ENCODE measurements at regions not wholly inside any gene's neighbourhood (a gene's known extent, or its start where the extent isn't known, plus 50 kb on each side); places are given as distances from the start of the nearest gene placed in this dataset.

GRCh38 chr20:11447371-11448100 is 470.2 kb upstream of the BTBD3 start:
- ATAC-seq (no peak), DNase-seq (ENCODE audit: low spot score) (no peak)
- intact Hi-C loops (cut with DNase I) = no loop called here

DNA sequence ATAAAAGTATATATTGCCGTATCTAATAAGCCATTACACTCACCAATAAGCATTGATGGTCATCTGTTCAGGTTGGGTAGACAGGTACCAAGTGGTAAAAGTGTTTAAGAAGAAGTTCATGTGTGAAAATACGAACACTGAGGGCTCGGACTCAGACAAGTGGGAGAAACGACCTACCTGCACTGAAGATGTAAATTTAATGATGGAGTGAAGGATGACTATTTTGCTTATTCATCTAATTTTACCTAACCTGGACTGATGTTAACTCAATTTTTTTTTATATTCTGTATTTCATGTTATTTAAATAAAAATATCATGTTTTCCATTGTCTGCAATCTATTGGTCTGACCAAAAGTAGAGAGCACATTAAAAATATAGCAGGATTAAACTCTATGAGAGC is 469.1 kb upstream of the BTBD3 start:
- DNase-seq (ENCODE audit: low spot score) (no peak), ATAC-seq (no peak)
- intact Hi-C loops (cut with DNase I) = no loop called here

DNA sequence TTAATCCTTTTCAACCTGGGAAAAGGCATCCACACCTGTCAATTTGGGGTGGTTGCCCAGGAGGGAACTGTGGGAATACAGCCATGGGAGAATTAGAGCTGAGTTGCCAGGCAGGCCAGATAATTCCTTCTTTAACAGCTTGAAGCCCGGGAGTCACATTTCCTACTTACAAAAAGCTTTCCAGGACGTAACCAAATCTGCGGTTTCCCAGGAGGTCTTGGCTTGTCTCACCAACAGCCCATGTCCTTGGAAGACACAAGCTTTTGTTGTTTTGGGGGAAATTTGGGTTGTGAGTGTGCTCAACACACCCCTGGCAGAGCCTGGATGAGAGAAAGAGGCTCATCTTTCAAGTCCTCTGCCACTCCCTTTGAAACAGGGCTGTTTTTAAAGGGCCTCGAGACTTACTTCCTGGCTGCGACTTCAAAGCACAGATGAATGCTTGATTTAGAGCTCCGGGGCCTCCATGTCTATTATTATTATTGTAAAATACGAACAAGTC is 465.9 kb upstream of the BTBD3 start:
- intact Hi-C loops (cut with DNase I) = no loop called here
- ATAC-seq = peak; percentile 24
- no peak for DNase-seq (ENCODE audit: low spot score)

DNA sequence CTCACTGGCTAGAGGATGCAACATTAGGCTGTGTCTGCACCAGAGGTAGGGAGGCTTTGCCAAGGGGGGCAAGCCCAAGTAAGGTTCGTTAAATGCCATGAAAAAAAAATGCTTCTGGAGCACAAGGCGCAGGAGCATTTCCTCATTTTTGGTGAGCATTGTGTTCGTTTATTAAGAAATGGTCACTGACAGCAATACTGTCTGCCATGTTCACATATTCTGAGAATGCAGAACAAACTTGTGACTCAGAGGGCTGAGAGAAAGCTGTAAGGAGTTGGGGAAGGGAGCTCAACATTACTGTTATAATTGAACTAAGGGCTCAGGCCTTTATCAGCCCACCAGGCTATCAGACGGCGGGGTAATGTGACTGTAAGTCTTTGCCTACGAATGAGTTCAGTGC is 465.4 kb upstream of the BTBD3 start:
- no peak for DNase-seq (ENCODE audit: low spot score)
- ATAC-seq = peak; percentile 17
- intact Hi-C loops (cut with DNase I) = no loop called here

- no peak for DNase-seq (ENCODE audit: low spot score)
- no peak for ATAC-seq
- intact Hi-C loops (cut with DNase I) = no loop called here
These were observed 464.3 kb upstream of the BTBD3 start for GRCh38 chr20:11453430-11453829.

DNA sequence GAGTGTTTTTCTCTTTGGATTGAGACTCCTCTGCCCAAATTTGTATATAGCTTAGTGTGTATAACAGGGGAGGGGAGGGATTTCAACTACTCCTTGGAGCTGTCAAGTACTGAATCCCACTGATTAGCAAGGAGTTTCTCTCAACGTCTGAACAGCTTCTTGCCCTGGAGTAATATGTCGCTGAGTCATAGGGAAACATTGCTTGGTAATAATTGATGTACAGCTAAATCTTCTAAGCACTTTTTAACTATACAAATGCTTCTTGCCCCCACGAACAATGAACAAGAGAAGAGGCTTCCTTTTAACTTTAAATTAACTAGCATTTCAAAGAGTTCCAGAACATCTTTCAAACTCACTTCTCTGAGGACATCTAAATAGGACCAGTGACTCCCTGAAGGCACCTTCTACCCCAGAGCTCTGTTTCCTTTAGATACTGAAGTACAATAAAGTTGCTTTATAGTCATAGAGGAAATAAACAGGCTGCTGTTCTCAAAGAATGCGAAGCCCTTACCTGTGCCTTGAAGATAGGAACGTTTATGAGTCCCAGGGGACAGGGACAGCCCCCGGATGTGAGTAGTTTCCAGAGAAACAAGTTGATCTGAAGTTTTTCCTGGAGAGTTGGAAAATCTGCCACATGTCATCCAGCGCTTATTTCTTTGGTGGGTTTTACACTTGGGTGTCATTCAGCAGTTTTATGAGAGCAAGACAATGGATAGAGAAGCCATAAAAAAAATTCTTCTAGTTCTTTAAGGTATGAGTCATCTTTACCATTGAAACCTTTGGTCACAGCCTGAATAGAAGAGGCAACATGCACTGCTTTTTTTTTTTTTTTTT is 462.5 kb upstream of the BTBD3 start:
- ATAC-seq (no peak), DNase-seq (ENCODE audit: low spot score) (no peak)
- intact Hi-C loops (cut with DNase I) = no loop called here

DNA sequence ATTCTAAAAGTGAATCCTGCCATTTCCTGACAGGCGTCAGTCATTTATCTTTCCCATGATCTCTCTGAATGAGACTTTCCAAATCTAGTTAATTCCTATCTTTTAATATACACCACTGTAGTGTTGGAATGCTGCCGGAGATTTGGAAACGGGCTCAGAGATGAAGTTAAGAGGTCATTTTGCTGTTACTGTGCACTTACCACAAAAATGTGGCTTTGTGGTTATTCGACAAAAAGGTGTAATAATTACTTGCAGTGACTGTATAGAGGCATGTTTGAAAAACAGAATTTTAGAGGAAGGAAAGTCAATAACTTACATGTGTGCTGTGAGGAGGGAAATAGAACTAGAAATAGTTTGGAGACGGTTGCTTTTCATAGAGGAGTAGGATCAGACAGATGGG is 460.2 kb upstream of the BTBD3 start:
- intact Hi-C loops (cut with DNase I) = no loop called here
- ATAC-seq (no peak), DNase-seq (ENCODE audit: low spot score) (no peak)

- intact Hi-C loops (cut with DNase I) = no loop called here
- no peak for ATAC-seq
These were observed 458.4 kb upstream of the BTBD3 start for GRCh38 chr20:11459090-11459890.

GRCh38 chr20:11467436-11467835 is 450.3 kb upstream of the BTBD3 start:
- ATAC-seq (no peak), DNase-seq (ENCODE audit: low spot score) (no peak)
- intact Hi-C loops (cut with DNase I) = no loop called here

More at GRCh38 chr20:11459090-11459890, 458.4 kb upstream of the BTBD3 start:
- DNase-seq (ENCODE audit: low spot score) = no peak

GRCh38 chr20:11468880-11469279 is 448.8 kb upstream of the BTBD3 start:
- intact Hi-C loops (cut with DNase I) = no loop called here
- DNase-seq (ENCODE audit: low spot score) = no peak
- ATAC-seq = no peak

DNA sequence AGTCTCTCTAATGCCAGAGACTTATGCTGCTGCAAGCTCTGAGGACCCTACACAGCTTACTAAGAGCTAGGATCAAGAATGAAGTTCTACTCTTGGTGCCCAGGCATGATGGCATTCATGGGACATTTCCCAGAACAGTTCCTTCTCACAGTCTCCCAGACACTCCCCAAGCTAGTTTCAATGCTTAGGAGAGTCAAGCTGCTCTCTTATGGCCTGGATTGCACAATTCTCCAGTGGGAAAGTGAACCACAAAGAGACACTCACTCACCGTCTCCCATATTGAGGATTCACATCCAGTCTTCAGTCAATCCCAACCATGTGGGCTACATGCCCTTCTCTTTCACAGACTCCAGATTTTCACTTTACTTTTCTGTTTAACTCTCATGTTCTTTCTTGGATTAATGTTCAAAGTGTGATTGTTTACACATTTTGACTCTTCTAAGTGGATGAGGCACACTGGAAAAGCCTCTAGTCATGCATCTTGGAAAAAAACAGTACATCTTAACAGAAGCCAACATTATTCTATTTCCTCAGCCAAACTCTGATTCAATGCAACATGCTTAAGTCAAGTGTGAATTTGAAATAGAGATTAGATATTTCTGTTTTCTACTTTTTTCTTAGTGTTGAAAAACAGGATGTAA is 447.8 kb upstream of the BTBD3 start:
- ATAC-seq (peak; percentile 30), DNase-seq (ENCODE audit: low spot score) (no peak)
- intact Hi-C loops (cut with DNase I) = no loop called here

GRCh38 chr20:11473983-11474382 is 443.7 kb upstream of the BTBD3 start:
- DNase-seq (ENCODE audit: low spot score) = no peak
- intact Hi-C loops (cut with DNase I) = no loop called here
- ATAC-seq = no peak

DNA sequence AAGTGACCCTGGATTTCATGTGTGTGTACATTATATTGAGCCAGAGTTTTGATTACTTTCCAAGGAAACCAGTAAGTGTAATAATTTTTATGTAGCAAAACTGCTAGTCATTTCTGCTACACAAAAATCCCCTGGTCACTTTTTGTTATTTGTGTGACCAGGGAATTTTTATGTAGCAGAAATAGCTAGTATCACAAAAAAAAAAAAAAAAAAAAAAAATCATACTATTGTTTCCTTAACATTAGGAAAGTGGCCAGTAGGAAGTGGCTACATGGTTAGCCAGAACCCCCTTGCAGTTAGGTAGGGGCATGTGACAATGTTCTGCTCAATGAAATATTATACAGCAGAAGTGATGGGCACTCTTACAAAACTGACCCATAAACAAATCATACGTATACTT is 434.0 kb upstream of the BTBD3 start:
- no peak for DNase-seq (ENCODE audit: low spot score)
- no peak for ATAC-seq
- intact Hi-C loops (cut with DNase I) = no loop called here

DNA sequence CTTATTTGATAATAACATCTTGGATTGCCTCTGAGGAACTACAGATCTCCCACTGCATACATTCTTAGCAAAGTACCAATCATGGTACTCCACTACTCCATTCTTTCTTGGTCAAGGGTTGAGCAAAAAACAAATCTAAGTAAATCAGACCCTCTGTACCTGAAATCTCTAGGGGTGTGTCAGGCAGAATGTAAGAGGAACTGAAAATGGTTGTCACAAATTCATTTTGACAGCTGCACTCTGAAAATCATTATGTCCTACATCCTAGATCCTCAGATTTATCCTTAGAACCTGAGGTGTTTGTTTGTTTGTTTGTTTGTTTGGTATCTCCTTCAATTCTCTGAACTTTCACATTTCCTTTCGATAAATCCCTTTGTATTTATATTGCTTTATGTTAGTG is 433.2 kb upstream of the BTBD3 start:
- no peak for ATAC-seq
- intact Hi-C loops (cut with DNase I) = no loop called here
- DNase-seq (ENCODE audit: low spot score) = no peak

GRCh38 chr20:11492386-11492785 is 425.3 kb upstream of the BTBD3 start:
- ATAC-seq (no peak), DNase-seq (ENCODE audit: low spot score) (no peak)
- intact Hi-C loops (cut with DNase I) = no loop called here

- ATAC-seq (no peak), DNase-seq (ENCODE audit: low spot score) (no peak)
- intact Hi-C loops (cut with DNase I) = no loop called here
These were observed 424.8 kb upstream of the BTBD3 start for GRCh38 chr20:11492846-11493245.

- DNase-seq (ENCODE audit: low spot score) (no peak), ATAC-seq (peak; percentile 26)
- intact Hi-C loops (cut with DNase I) = no loop called here
These were observed 421.3 kb upstream of the BTBD3 start for GRCh38 chr20:11496380-11496779.

GRCh38 chr20:11497545-11497944 is 420.1 kb upstream of the BTBD3 start:
- DNase-seq (ENCODE audit: low spot score) (no peak), ATAC-seq (no peak)
- intact Hi-C loops (cut with DNase I) = no loop called here

DNA sequence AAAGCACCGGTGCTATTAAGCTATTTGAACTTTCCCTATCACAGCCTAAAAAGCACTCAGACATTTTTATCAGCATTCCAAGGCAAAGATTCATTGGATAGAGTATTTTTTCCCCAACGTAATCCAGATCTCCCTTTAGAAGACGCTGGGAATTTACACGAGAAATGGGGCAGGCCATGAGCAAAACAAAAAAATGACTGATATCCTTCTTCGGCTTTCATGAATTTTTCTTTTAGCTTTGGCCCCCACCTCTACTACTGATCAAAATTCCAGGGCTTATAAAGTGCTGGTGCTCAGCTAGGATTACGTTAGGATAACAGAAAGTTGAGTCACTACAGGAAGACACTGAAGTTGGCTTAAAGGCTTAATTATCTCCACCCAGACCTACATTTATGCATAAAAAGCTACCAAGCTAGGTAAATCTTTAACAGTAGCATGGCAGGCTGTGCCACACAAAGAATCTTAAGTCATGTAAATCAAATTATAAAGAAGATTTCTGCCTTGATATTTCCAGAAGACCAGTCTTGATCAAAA is 418.5 kb upstream of the BTBD3 start:
- intact Hi-C loops (cut with DNase I) = no loop called here
- ATAC-seq = no peak
- no peak for DNase-seq (ENCODE audit: low spot score)
